Stimulated activated CD4-positive, alpha-beta T cell treated with anti-CD3 and anti-CD28 coated beads, Interleukin-4, amount 100 ng/mL, for 48 hours (primary cell): ENCODE measurements at regions not wholly inside any gene's neighbourhood (a gene's known extent, or its start where the extent isn't known, plus 50 kb on each side); places are given as distances from the start of the nearest gene placed in this dataset.

ENCODE experiments used
- DNase-seq, 2 donors: peaks; one replicate each; pipeline ENCODE4 v3.0.0-alpha.2; 2020; ENCODE audit warnings: low read depth in 2 of 2

GRCh38 chr12:34396006-34396860, 373.9 kb downstream of the ALG10 start:
- no peak for DNase-seq

DNA sequence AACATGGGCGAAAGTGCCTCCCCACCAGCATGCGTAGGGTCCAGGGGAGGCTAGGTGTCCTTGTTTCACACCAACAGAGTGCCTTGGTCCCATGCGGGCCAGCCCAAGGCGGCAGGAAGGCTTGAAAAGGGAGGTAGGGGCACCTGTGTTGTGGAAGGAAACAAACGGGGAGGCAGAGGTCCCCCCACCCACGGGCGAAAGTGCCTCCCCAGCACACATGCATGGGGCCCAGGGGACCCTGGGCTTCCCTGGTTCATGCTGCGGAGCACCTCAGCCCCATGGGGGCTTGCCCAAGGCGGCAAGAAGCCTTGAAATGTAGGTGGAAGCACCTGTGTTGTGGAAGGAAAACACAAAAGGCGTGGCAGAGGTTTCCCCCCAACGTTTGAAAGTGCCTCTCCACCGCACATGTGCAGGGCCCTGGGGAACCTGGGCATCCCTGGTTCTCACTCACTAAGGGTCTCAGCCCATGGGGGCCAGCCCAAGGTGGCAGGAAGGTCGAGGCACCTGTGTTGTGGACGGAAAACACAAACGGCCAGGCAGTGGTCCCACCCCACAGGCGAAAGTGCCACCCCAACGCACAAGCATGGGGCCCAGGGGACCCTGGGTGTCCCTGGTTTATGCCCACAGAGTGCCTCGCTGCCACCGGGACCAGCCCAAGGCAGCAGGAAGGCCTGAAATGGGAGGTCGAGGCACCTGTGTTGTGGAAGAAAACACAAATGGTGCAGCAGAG, 374.7 kb downstream of the ALG10 start:
- no peak for DNase-seq

- no peak for DNase-seq
Measured at GRCh38 chr12:34397591-34398365, 375.5 kb downstream of the ALG10 start.

DNA sequence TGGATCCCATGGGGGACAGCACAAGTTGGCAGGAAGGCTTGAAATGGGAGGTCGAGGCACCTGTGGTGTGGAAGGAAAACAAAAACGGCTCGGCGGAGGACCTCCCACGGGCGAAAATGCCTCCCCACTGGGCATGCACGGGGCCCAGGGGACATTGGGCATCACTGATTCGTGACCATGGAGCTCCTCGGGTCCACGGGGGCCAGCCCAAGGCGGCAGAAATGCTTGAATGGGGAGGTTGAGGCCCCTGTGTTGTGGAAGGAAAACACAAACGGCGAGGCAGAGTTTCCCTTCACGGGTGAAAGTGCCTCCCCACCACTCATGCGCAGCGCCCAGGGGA, 376.0 kb downstream of the ALG10 start:
- DNase-seq: no peak

DNA sequence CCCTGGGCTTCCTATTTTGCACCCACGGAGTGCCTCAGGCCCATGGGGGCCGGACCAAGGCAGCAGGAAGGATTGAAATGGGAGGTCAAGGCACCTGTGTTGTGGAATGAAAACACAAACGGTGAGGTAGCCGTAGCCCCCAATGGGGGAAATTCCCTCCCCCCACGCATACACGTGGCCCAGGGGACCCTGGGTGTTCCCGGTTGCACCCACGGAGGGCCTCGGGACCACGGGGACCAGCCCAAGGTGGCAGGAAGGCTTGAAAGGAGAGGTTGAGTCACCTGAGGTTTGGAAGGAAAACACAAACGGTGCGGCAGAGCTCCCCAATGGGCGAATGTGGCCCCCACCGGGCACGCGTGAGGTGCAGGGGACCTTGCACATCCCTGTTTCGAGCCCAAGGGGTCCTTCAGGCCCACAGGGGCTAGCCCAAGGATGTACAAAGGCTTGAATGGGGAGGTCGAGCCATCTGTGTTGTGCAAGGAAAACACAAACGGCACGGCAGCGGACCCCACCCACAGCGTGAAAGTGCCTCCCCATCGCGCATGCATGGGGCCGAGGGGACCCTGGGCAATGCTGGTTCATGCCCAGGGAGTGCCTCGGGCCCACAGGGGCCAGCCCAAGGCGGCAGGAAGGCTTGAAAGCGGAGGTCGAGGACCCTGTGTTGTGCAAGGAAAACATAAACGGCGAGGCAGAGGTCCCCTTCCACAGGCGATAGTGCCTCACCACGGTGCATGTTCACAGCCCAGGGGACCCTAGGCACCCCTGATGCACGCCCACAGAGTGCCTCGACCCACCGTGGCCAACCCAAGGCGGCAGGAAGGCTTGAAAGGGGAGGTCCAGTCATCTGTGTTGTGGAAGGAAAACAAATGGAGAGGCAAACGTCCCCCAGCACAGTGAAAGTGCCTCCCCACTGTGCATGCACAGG, 376.7 kb downstream of the ALG10 start:
- DNase-seq: no peak

DNA sequence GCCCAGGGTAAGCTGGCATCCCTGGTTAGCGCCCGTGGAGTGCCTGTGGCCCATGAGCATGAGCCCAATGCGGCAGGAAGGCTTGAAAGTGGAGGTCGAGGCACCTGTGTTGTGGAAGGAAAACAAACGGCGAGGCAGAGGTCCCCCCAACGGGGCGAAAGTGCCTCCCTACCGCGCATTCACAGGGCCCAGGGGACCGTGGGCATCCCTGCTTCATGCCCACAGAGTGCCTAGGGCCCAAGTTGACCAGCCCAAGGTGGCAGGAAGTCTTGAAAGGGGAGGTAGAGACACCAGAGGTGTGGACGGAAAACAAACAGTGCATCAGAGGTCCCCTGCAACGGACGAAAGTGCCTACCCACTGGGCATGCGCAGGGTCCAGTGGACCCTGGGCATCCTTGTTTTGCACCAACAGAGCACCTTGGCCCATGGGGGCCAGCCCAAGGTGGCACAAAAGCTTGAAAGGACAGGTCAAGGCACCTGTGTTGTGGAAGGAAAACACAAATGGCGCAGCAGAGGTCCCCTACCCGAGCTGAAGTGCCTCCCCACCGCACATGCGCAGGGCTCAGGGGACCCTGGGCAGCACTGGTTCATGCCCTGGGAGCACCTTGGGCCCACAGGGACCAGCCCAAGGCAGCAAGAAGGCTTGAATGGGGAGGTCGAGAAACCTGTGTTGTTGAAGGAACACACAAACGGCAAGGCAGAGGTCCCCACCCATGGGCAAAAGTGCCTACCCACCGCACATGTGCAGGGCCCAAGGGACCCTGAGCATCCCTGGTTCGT, 377.5 kb downstream of the ALG10 start:
- DNase-seq: no peak

DNA sequence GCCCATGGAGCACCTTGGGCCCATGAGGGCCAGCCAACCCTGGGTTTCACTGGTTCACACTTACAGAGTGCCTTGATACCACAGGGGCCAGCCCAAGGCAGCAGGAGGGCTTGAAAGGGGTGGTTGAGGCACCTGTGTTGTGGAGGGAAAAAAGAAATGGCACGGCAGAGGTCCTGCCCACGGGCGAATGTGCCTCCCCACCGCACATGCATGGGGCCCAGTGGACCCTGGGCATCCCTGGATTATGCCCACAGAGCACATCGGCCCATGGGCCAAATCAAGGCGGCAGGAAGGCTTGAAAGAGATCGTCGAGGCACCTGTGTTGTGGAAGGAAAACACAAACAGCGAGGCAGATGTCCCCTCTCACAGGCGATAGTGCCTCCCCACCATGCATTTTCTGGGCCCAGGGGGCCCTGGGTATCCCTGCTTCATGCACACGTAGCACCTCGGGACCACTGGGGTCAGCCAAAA, 378.1 kb downstream of the ALG10 start:
- no peak for DNase-seq

DNA sequence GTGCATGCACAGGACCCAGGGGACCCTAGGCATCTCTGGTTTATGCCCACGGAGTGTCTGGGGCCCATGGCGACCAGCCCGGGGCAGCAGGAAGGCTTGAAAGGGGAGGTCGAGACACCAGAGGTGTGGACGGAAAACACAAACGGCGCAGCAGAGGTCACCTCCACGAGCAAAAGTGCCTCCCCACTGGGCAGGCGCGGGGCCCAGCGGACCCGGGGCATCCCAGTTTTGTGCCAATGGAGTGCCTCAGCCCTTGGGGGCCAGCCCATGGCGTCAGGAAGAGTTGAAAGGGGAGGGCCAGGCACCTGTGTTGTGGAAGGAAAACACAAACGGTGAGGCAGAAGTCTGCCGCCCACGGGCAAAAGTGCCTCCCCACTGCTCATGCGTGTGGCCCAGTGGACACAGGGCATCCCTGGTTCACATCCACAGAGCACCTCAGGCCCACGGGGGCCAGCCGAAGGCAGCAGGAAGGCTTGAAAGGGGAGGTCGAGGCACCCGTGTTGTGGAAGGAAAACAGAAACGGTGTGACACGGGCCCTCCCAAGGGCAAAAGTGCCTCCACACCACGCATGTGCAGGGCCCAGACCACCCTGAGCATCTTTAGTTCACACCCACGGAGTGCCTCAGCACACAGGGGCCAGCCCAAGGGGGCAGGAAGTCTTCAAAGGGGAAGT, 378.8 kb downstream of the ALG10 start:
- DNase-seq: no peak

DNA sequence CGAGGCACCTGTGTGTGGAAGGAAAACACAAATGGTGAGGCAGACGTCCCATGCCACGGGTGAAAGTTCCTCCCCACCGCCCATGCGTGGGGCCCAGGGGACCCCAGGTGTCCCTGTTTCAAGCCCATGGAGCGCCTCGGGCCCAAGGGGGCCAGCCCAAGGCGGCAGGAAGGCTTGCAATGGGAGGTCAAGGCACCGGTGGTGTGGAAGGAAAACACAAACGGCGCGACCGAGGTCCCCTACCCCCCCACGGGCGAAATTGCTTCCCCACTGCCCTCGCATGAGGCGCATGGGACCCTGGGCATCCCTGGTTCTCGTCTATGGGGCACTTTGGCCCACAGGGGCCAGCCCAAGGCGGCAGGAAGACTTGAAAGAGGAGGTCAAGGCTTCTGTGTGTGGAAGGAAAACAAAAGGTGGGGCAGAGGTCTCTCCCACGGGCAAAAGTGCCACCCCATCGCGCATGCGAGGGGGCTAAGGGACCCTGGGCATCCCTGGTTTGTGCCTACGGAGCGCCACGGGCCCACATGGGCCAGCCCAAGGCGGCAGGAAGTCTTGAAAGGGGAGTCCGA, 379.4 kb downstream of the ALG10 start:
- no peak for DNase-seq

GRCh38 chr12:34402228-34402898, 380.1 kb downstream of the ALG10 start:
- DNase-seq: no peak

- no peak for DNase-seq
Measured at GRCh38 chr12:34402899-34403705, 380.8 kb downstream of the ALG10 start.

- DNase-seq: no peak
Measured at GRCh38 chr12:34403706-34404376, 381.5 kb downstream of the ALG10 start.

DNA sequence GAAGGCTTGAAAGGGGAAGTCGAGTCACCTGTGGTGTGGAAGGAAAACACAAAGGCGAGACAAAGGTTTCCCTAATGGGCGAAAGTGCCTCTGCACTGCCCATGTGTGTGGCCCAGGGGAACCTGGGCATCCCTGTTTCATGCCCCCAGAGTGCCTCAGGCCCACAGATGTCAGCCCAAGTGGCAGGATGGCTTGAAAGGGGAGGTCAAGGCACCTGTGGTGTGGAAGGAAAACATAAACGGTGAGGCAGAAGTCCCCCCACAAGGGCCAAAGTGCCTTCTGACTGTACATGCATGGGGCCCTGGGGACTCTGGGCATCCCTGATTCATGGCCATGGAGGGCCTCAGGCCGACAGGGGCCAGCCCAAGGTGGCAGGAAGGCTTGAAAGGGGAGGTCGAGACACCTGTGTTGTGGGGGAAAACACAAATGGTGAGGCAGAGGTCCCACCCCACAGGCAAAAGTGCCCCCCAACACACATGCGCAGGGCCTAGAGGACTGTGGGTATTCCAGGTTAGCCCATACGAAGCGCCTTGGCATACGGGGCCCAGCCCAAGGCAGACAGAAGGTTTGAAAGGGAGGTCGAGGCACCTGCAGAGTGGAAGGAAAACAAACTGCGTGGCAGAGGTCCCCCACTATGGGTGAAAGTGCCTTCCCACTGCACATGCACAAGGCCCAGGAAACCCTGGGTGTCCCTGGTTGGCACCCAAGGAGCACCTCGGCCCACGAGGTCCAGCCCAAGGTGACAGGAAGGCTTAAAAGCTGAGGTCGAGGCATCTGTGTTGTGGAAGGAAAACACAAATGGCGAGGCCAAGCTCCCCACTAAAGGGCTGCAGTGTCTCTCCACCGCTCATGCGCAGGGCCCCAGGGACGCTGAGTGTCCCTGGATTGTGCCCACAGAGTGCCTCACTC, 382.3 kb downstream of the ALG10 start:
- no peak for DNase-seq

- DNase-seq: no peak
Measured at GRCh38 chr12:34405286-34406227, 383.3 kb downstream of the ALG10 start.

DNA sequence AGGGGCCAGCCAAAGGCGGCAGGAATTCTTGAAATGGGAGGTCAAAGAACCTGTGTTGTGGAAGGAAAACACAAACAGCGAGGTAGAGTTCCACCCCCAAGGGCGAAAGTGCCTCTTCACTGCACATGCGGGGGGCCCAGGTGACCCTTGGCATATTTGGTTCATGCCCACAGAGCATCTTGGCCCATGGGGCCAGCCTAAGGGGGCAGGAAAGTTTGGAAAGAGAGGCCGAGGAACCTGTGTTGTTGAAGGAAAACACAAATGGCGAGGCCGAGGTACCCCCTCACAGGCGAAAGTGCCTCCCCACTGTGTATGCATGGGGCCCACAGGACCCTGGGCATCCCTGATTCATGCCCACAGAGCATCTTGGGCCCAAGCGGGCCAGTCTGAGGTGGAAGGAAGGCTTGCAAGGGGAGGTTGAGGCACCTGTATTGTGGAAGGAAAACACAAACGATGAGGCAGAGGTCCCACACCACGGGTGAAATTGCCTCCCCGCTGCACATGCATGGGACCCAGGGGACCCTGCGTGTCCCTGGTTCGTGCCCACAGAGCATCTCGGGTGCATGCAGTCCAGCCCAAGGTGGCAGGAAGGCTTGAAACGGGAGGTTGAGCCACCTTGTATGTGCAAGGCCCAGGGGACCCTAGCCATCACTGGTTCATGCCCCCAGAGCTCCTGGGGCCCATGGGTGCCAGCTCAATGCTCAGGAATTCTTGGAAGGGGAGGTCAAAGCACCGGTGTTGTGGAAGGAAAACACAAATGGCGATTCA, 384.1 kb downstream of the ALG10 start:
- no peak for DNase-seq
